ENCODE measurements at regions not wholly inside any gene's neighbourhood (a gene's known extent, or its start where the extent isn't known, plus 50 kb on each side); places are given as distances from the start of the nearest gene placed in this dataset.
"Not testable (repeated sequence)": the region's sequence is repeated elsewhere in the genome, so short reads cannot be mapped to it uniquely, and the experiment has no call there.

DNA sequence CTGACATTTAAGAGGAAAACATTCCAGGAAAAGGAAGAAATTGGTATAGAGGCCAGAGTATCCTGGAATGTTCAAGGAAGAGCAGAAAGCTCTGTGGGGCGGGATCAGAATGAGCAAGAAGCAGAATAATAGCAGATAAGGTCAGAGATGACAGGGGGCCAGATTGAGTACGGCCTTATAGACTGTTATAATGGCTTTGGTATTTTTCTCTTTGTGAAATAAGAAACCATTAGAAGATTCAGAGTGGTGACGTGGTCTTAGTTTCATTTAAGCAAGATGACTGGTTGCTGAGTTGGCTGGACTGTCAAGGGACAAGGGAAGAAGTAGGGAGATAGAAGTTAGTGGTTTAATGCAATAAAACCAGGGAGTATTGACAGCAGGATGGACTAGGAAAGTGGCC lies 218.3 kb upstream of the SOX2 start:
- Histone ChIP-seq H3K4me3 (ENCODE audit: low read depth, low read length) (no peak overlapping the region), H3K27me3 (ENCODE audit: control insufficient read depth, insufficient read depth, low read length) (no peaks in the 10 kb centered on the region), H3K36me3 (ENCODE audit: control insufficient read depth, insufficient read depth, low read length) (no peaks in the 10 kb centered on the region)
- DNase-seq (ENCODE audit: low read depth) (peak; percentile 8), FAIRE-seq (no peak)
- TF ChIP-seq, protein P1, sequence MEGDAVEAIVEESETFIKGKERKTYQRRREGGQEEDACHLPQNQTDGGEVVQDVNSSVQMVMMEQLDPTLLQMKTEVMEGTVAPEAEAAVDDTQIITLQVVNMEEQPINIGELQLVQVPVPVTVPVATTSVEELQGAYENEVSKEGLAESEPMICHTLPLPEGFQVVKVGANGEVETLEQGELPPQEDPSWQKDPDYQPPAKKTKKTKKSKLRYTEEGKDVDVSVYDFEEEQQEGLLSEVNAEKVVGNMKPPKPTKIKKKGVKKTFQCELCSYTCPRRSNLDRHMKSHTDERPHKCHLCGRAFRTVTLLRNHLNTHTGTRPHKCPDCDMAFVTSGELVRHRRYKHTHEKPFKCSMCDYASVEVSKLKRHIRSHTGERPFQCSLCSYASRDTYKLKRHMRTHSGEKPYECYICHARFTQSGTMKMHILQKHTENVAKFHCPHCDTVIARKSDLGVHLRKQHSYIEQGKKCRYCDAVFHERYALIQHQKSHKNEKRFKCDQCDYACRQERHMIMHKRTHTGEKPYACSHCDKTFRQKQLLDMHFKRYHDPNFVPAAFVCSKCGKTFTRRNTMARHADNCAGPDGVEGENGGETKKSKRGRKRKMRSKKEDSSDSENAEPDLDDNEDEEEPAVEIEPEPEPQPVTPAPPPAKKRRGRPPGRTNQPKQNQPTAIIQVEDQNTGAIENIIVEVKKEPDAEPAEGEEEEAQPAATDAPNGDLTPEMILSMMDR (IDR thresholded peaks at IDR 0.05; ENCODE audit: insufficient read depth, low read length, severe bottlenecking) = no peak

DNA sequence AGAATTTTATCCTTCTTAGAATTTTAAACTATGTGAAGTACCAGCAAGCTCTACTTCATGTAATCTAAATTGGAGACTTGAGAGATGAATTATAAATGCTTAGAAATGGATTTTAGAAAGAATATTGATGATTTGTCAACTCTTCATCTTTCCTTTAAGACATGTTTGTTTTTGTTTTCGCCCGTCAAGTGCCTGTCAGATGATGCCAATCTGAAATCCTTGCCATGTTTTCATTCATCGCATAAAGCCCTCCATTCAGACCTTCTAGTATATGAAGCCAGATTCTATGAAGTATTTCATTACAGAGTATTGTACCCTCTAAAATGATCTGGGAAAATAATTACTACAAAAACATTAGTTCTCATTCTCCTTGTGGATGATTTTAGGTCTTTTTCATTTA lies 223.2 kb upstream of the SOX2 start:
- Histone ChIP-seq H3K27me3 (ENCODE audit: control insufficient read depth, insufficient read depth, low read length) (peaks cover 1% of the 10 kb centered on the region), H3K36me3 (ENCODE audit: control insufficient read depth, insufficient read depth, low read length) (no peaks in the 10 kb centered on the region), H3K4me3 (ENCODE audit: low read depth, low read length) (no peak overlapping the region)
- FAIRE-seq (no peak), DNase-seq (ENCODE audit: low read depth) (no peak)
- TF ChIP-seq, protein P1 (IDR thresholded peaks at IDR 0.05; ENCODE audit: insufficient read depth, low read length, severe bottlenecking) = no peak

DNA sequence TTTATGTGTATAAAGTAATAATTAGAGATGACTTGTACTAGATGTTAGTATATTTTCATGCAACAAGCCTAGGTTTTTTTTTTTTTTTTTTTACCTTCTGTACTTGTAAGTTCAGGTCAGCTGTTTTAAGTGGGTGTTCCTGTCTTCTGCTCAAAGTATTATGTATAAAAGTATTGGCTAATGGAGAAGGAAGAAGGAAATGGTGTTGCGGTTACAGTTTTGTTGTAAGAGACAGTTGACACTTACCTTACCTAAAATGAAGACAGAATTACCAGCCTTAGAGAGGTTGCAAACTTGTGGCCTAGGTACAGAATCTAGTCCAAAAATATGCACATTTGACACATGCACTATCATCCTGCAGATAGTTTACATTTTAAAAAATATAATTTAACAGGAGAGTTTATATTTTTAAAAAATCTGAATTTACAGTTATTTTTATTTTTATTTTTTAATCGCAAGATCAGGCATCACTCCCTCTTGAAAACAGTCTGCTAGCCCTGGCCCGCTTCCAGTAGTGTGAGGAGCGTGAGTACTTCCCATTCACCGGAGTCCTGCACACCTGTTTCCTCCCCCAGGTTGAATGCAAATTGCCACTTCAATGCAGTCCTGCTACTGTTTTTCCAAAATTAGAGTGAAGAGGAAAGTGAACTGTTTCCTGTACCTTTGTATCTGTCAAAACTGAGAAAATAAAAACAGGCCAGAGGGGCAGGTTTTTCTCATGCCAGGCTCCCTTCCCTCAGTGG lies 224.3 kb upstream of the SOX2 start:
- Histone ChIP-seq H3K27me3 (ENCODE audit: control insufficient read depth, insufficient read depth, low read length) (peaks cover 1% of the 10 kb centered on the region), H3K4me3 (ENCODE audit: low read depth, low read length) (no peak overlapping the region), H3K36me3 (ENCODE audit: control insufficient read depth, insufficient read depth, low read length) (no peaks in the 10 kb centered on the region)
- no peak for FAIRE-seq
- DNase-seq (ENCODE audit: low read depth) = peak; percentile 9
- TF ChIP-seq, protein P1 (IDR thresholded peaks at IDR 0.05; ENCODE audit: insufficient read depth, low read length, severe bottlenecking) = no peak

DNA sequence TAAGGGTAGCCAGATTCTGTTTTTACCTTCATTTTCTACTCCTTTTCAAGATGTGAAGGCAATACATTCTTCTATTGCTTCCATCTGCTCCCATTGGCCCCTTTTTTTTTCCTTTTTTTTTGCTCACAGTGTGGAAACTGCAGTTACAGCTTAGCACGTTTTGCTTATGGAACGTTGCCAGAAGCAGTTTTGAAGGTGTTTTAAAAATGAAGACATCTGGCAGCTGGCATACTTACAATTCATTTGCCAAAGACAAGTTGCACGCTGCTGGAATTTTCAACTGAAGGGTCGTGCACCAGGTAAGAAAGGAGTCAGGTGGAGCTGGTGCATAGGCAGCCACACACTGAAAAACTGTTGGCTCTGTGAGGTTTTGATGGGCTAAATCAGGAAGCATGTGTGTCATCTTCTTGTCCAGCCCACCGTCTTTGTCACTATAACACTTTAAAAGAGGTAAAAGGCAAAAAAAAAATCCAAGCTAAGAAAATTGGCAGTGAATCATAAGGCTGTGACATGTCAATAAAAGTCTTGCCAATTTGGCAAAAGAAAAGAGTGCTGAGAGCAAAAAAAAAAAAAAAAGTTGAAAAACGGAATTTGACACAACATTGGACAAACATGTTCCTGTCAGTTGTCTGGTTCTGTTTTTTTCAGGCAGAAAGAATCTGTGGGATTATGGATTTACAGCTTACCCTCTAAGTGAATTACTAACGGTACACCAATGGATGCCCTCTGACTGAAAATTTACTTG lies 225.4 kb upstream of the SOX2 start:
- Histone ChIP-seq H3K27me3 (ENCODE audit: control insufficient read depth, insufficient read depth, low read length) (peaks cover 1% of the 10 kb centered on the region), H3K4me3 (ENCODE audit: low read depth, low read length) (no peak overlapping the region), H3K36me3 (ENCODE audit: control insufficient read depth, insufficient read depth, low read length) (no peaks in the 10 kb centered on the region)
- TF ChIP-seq, protein P1 (IDR thresholded peaks at IDR 0.05; ENCODE audit: insufficient read depth, low read length, severe bottlenecking) = no peak
- DNase-seq (ENCODE audit: low read depth) = no peak
- no peak for FAIRE-seq

DNA sequence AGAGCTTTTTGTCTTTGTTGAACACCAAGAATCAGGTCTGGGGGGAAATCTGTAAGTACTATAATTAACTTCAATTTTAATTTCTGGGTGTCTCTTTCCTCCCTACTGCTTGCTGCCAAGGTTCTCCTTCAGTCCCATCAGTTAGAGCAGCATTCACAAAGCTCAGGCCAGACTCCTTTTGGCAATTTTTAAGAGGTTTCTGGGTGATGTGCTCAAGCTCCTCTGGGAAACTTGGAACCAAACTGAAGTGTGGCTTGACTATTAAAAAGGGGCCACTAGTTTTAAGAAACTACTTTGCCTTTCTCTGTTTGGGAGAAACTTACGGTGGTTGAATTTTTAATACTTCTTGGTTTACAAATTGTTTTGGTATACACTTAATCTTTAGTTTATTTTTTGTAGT lies 227.7 kb upstream of the SOX2 start:
- TF ChIP-seq, protein P1 (IDR thresholded peaks at IDR 0.05; ENCODE audit: insufficient read depth, low read length, severe bottlenecking) = no peak
- FAIRE-seq (no peak), DNase-seq (ENCODE audit: low read depth) (no peak)
- Histone ChIP-seq H3K36me3 (ENCODE audit: control insufficient read depth, insufficient read depth, low read length) (no peaks in the 10 kb centered on the region), H3K27me3 (ENCODE audit: control insufficient read depth, insufficient read depth, low read length) (peaks cover 1% of the 10 kb centered on the region), H3K4me3 (ENCODE audit: low read depth, low read length) (no peak overlapping the region)

DNA sequence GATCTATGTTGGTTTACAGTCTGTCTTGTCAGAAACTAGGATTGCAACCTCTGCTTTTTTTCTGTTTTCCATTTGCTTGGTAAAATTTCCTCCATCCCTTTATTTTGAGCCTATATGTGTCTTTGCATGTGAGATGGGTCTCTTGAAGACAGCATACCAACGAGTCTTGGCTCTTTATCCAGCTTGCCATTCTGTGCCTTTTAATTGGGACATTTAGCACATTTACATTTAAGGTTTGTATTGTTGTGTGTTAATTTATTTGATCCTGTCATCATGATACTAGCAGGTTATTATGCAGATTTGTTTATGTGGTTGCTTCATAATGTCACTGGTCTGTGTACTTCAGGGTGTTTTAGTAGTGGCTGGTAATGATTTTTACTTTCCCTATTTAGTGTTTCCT lies 236.6 kb upstream of the SOX2 start:
- H3K36me3 ChIP-seq (ENCODE audit: control insufficient read depth, insufficient read depth, low read length); DNase-seq (ENCODE audit: low read depth); H3K27me3 ChIP-seq (ENCODE audit: control insufficient read depth, insufficient read depth, low read length); H3K4me3 ChIP-seq (ENCODE audit: low read depth, low read length); FAIRE-seq: not testable (repeated sequence)

Measured in bronchial epithelial cell (primary cell).